ENCODE measurements at regions not wholly inside any gene's neighbourhood (a gene's known extent, or its start where the extent isn't known, plus 50 kb on each side); places are given as distances from the start of the nearest gene placed in this dataset.
A peak's percentile ranks its signal among the peaks of the same experiment; 100 is the strongest.

DNA sequence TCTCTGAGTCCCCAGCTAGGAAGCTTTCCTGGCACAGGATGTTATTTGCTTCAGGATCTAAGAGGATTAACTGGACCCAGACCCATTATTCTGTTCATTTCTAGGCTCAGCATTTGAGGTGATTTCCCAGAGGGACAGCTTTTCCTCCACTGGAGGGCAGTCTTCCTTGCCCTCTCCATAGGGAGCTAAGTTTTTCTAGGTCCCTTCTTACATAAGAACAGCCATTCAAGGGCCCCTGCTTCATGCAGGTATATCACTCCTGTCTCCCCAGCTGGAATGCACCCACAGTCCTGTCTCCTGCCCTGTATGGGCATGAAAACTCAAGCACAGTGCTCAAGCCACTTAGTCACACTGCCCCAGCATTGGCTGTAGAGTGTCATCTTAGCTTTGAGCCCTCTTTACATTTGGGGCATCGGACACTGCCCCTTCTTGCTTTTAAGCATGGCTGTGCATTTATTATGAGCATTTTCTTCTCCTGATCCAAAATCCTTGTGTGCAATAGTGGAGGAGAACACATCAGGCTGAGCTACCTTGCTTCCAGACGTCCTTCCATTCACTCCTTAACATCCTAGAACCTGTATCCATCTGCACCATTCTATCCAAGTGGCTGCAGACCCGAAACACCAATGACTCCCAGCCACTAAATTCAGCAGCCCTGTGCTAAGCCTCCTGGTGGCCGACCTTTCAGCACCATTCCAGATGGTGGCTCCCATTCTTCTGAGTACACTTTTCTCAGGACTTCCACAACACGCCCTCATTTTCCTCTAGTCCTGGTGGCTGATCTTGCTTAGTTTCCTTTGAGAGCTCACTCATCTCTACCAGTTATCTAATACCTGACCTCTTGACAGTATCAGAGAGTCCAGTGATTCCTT, 80.0 kb downstream of the COPS8 start:
- Histone ChIP-seq H3K9me1 (replicated peaks; ENCODE audit: control insufficient read depth, extremely low read depth, insufficient read depth, low read length) (no peaks in the 10 kb centered on the region), H3K4me3 (replicated peaks in 1 of 3; ENCODE audit: insufficient read depth in 1 of 3, low read depth in 1 of 3, low read length in 3 of 3) (no peak overlapping the region), H3K4me1 (ENCODE audit: control insufficient read depth, extremely low read depth, insufficient read depth, low read length) (no peaks in the 10 kb centered on the region), H3K79me2 (ENCODE audit: control insufficient read depth, insufficient read depth, low read length) (no peaks in the 10 kb centered on the region), H3K27ac (ENCODE audit: insufficient read depth, low read depth, low read length) (no peak overlapping the region), H4K20me1 (replicated peaks; ENCODE audit: control insufficient read depth, extremely low read depth, insufficient read depth, low read length) (no peaks in the 10 kb centered on the region), H3K36me3 (ENCODE audit: control insufficient read depth in 2 of 2, extremely low read depth in 1 of 2, insufficient read depth in 2 of 2, low read length in 2 of 2) (no peaks in the 10 kb centered on the region), H3K9me3 (replicated peaks; ENCODE audit: control insufficient read depth, insufficient read depth, low read length) (no peaks in the 10 kb centered on the region), H3K27me3 (ENCODE audit: control insufficient read depth in 2 of 2, insufficient read depth in 2 of 2, low read length in 2 of 2) (peaks cover 0 to 6% of the 10 kb centered on the region in 2 experiments), H3K4me2 (ENCODE audit: insufficient read depth, low read length) (no peak overlapping the region), H3K9ac (replicated peaks; ENCODE audit: extremely low read depth, insufficient read depth, low read length) (no peak overlapping the region), H2AFZ (ENCODE audit: low read depth, low read length) (no peak overlapping the region)
- ChIA-PET CTCF (interaction anchor here (0.6 to 3.9 kb wide), 53 partner anchors 8 to 898 kb away, joined by 3 to 109 read pairs (median 5); no protein-coding TSS in a partner anchor), POLR2A (no interaction called here)
- DNase-seq (ENCODE audit: low read depth, low spot score), result peak; percentile 49
- dilution Hi-C loops (cut with MboI; ENCODE audit: extremely low pct_ligation_motif_present, low sequenced_read_pairs) (no loop called here), intact Hi-C loops (cut with micrococcal nuclease) (loop anchor here (1.0 to 2.0 kb wide), 3 partner anchors 157 to 407 kb away; no protein-coding TSS in a partner anchor)
- no TSS peak for BruUV-seq (replicated peaks)
- no peak for FAIRE-seq
- TF ChIP-seq, protein P1, sequence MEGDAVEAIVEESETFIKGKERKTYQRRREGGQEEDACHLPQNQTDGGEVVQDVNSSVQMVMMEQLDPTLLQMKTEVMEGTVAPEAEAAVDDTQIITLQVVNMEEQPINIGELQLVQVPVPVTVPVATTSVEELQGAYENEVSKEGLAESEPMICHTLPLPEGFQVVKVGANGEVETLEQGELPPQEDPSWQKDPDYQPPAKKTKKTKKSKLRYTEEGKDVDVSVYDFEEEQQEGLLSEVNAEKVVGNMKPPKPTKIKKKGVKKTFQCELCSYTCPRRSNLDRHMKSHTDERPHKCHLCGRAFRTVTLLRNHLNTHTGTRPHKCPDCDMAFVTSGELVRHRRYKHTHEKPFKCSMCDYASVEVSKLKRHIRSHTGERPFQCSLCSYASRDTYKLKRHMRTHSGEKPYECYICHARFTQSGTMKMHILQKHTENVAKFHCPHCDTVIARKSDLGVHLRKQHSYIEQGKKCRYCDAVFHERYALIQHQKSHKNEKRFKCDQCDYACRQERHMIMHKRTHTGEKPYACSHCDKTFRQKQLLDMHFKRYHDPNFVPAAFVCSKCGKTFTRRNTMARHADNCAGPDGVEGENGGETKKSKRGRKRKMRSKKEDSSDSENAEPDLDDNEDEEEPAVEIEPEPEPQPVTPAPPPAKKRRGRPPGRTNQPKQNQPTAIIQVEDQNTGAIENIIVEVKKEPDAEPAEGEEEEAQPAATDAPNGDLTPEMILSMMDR (IDR thresholded peaks at IDR 0.05; ENCODE audit: extremely low read depth in 1 of 2, insufficient read depth in 1 of 2, low read depth in 1 of 2, low read length in 2 of 2), result peak; percentile 54 to 68
- TF ChIP-seq FOS (IDR thresholded peaks at IDR 0.05; ENCODE audit: borderline replicate concordance, insufficient read depth, low read length), result no peak

DNA sequence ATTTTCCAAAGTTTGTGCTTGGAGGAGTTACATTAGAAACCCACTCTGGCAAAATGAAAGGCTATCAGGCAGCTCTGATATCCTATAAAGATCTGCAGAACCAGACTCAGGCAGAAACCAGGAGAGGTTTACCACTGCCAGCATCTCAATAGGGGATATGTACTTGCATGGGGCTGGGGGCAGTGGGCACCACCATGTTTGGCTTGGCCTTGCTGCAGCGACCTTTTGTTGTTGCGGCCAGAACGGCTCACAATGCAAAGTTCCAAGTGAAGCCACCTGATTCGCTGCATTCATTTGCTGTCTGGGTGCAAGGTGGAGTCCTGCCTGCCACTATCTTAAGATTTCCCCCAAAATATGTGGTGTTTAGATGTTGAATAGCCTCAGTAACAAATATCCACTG, 81.3 kb downstream of the COPS8 start:
- ChIA-PET CTCF (interaction anchor here (2.4 to 3.9 kb wide), 6 partner anchors 75 to 405 kb away, joined by 13 to 109 read pairs (median 22); no protein-coding TSS in a partner anchor), POLR2A (no interaction called here)
- intact Hi-C loops (cut with micrococcal nuclease), result no loop called here
- TF ChIP-seq MYC (IDR thresholded peaks at IDR 0.05; ENCODE audit: low read depth, low read length), result no peak
- TF ChIP-seq, protein P1 (IDR thresholded peaks at IDR 0.05; ENCODE audit: extremely low read depth in 1 of 2, insufficient read depth in 1 of 2, low read depth in 1 of 2, low read length in 2 of 2), result no peak
- no peak for TF ChIP-seq POLR2A (IDR thresholded peaks at IDR 0.05; ENCODE audit: low read depth, low read length)
- Histone ChIP-seq H3K27ac (ENCODE audit: insufficient read depth, low read depth, low read length) (no peak overlapping the region), H3K9ac (replicated peaks; ENCODE audit: extremely low read depth, insufficient read depth, low read length) (no peak overlapping the region), H3K4me1 (ENCODE audit: control insufficient read depth, extremely low read depth, insufficient read depth, low read length) (no peaks in the 10 kb centered on the region), H2AFZ (ENCODE audit: low read depth, low read length) (no peak overlapping the region), H3K4me3 (replicated peaks in 1 of 3; ENCODE audit: insufficient read depth in 1 of 3, low read depth in 1 of 3, low read length in 3 of 3) (no peak overlapping the region), H3K36me3 (ENCODE audit: control insufficient read depth in 2 of 2, extremely low read depth in 1 of 2, insufficient read depth in 2 of 2, low read length in 2 of 2) (no peaks in the 10 kb centered on the region), H3K9me1 (replicated peaks; ENCODE audit: control insufficient read depth, extremely low read depth, insufficient read depth, low read length) (no peaks in the 10 kb centered on the region), H3K4me2 (ENCODE audit: insufficient read depth, low read length) (no peak overlapping the region), H4K20me1 (replicated peaks; ENCODE audit: control insufficient read depth, extremely low read depth, insufficient read depth, low read length) (no peaks in the 10 kb centered on the region), H3K27me3 (ENCODE audit: control insufficient read depth in 2 of 2, insufficient read depth in 2 of 2, low read length in 2 of 2) (peaks cover 0 to 6% of the 10 kb centered on the region in 2 experiments), H3K79me2 (ENCODE audit: control insufficient read depth, insufficient read depth, low read length) (no peaks in the 10 kb centered on the region), H3K9me3 (replicated peaks; ENCODE audit: control insufficient read depth, insufficient read depth, low read length) (no peaks in the 10 kb centered on the region)
- no peak for FAIRE-seq
- BruUV-seq (replicated peaks), result no TSS peak
- DNase-seq (ENCODE audit: low read depth, low spot score), result no peak
- dilution Hi-C loops (cut with MboI; ENCODE audit: extremely low pct_ligation_motif_present, low sequenced_read_pairs), result no loop called here
